ENCODE measurements at regions not wholly inside any gene's neighbourhood (a gene's known extent, or its start where the extent isn't known, plus 50 kb on each side); places are given as distances from the start of the nearest gene placed in this dataset.

DNA sequence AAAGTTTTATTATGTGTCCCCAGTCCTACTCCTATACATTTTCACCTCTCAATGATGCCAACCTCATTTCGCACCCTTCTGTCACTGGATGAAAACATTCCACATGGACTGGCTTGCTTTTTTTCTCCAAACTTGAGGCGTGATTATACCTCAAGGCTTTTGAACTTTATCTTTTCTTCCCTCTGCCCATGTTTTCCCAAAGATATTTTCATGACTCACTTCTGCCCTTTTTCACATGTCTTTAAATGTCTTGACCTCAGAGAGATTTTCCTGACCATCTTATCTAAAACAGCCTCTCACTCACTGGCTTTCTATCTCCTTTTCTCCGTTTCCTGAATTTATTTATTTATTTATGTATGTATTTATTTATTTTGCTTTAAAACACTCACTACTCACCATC lies 659.0 kb downstream of the PTPRC start:
- DNase-seq = peak; percentile 89

DNA sequence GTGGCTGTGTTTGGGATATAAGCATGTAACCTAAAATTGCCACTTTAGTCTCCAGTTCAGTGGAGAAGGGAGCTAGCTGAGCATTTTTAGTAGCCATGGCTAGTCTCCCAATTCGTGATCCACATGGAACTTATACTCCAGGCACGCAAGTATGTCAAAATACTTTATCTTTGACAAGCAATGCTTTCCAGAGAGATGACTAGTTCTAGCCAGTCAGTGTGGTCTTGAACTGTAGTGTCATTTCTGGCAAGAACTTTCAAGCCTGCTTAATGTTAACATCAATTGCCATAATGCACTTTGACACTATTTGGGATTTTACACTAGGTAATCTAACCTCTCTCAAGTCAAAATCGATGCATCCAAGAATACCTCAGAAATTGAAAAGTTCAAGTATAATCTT lies 660.0 kb downstream of the PTPRC start:
- peak; percentile 72 for DNase-seq

DNA sequence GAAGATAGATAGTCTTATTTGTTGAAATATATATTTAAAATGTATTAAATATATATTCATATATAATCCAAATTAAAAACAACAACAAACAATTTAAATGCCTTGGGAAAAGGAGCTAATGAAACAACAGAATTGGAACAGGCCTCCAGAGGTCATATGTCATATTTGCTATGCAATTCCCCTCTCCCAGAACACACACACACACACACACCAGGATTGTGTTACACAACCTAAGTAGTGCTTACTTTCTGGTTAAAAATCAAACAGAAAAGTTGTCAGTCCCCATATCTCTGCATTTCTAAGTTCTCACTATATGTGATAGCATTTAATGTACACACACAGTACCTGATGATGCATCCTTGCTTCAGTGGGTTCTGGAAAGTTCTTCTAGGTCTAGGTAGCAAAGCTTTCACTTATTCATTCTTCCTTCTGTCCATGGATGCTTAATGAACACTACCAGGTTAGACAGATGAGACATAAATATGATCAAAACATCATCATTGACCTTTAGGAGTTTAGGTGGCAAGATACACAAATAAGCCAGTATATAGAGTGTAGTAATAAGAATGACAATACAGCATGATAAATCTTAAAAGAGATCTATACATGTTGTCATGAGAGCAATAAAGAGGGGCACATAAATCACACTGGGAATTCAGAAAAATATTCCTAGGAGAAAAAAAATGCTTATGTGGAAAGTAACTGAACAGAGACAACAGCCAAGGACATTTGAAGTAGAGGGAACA lies 662.8 kb downstream of the PTPRC start:
- no peak for DNase-seq

DNA sequence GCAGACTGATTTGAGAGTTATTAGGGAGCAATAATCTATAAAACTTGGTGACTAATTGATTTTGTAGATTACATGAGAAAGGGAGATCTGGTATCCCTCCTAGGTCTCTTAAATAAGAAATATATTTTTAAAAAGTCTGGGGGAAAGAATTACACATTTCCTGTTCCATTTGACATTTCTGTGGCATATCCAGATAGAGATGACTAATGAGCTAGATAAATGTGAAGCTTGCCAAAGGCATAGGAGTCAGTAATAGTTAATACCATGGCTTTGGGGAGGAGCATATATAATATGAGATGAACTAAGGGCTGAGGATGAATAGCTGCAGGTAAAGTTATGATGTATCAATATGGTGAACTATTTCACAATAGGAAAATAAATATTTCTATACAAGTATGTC lies 663.7 kb downstream of the PTPRC start:
- DNase-seq = peak; percentile 83

DNA sequence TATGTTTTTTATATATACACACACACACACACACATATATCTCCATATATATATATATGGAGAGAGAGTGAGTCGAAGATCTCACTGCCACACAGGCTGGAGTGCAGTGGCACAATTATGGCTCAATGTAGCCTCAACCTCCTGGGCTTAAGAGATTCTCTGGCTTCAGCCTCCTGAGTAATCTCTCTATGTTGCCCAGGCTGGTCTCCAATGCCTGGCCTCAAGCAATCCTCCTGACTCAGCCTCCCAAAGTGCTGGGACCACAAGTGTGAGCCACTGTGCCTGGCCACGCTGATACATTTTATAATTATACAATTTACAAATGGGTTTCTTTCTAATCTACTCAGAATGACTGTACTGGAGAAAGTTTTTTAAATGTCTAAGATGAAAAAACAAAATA lies 664.2 kb downstream of the PTPRC start:
- DNase-seq = no peak

DNA sequence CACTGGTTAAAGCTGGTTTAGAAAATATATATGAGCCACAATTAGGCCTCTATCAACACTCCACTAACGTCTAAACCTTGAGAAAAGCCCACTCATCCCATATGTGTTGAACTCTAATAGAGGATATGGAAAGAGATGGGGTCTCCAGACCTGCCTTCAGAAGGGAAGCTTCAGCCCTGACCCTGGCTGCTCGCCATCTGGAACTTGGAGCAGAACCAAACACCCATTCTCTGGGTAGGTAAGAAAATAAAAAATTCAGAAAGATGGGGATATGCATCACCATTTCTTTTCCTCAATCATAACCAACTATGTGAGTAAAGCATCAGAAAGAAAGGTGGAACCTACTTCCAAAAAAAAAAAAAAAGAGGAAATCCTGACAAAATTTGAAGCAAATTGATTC lies 666.2 kb downstream of the PTPRC start:
- DNase-seq = no peak

DNA sequence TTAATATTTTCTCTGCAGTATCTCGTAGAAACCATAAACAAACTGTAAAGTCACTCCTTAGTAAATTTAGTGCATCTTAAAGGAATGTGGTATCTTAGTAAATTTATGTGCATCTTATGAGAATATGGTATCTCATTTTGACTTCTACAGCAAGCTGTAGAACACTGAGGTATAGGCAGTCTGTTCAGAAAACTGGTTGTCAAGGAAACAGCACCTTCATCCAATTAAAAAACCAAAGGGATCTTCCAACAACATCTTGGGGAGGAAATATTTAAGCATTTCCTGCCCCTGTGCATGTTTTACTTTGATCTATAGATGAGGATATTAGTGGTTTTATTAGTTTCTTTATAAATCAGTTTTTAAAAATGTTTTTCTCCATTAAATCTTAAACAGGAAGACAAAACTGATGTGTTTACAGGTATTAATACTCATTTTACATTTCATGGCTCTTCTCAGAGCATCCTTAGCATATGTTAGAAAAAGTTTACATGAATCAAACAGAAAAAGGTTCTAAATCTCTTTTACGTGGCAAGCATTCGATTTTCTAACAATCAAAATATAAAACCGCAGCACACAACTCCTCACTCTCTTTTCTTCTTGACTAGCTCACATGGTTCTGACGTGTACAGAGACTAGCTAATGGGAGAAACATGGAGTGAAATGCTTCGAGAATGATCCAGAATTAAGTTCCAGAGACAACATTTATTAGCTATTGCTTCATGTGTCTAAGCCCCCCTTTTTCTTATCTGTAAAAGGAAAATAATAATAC lies 668.8 kb downstream of the PTPRC start:
- no peak for DNase-seq

DNA sequence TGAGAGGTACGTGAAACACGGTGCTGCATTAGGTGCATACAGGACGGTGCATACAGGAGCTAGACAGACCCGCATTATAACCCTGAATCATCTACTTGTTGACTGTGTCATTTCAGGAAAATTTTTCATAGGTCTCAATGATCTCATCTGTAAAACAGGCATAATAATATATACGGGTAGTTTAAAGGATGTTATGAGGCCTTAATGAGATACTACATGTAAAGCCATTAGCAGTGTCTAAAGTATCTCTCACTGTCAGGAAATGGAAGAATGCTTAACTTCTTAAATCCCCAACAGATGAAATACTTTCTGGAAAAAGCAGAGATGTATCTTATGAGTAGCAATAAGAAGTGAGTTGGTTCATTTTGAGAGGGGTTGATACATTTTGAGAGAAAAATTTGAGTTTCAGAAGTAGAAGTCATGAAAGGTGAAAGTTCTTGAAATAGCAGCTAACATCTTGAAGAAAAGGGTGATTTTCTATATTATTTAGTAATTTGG lies 669.6 kb downstream of the PTPRC start:
- no peak for DNase-seq

DNA sequence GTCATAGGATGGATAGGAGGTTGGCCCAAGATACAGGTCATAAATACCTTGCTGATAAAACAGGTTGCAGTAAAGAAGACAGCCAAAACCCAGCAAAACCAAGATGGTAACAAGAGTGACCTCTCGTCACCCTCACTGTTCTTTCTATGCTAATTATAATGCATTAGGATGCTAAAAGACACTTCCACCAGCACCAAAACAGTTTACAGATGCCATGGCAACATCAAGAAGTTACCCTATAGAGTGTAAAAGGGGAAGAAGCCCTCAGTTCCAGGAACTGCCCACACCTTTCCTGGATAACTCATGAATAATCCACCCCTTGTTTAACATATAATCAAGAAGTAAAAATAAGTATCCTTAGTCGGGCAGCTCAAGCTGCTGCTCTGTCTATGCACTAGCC lies 671.9 kb downstream of the PTPRC start:
- DNase-seq = no peak

DNA sequence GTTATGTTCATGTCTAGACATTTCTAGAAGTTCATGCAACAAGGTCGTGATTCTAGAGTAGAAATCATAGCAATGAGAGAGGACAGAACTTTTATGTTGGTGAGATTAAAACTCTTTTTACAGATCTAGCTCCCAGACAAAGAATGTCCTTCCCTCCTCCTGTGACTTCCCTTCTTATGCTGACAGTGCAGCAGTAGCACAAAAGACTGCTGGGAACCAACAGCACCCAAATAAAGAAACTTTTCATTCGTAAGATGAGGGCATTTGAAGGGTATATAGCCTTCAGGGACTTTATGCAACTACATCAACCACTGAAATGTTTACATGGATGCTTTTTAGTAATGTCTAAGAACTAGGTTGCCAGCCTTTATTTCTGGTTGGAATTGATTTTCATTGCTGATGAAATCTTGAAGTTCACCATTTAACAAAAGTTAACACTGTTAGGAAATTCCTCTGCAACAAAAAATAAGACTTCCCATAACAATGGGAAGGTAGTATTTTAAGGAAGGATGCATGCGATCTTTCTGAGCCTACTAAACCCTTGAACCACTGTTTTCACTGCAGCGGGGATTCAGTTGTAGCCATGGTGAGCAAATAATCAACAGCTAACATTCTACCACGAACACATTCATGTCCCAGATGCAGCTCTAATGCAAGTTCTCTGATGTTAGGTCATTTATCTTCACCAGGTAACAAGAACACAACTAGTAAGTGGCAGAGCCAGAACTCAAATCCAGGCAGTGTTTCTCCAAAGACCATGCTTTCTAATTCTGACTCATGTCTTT lies 672.8 kb downstream of the PTPRC start:
- DNase-seq = no peak

DNA sequence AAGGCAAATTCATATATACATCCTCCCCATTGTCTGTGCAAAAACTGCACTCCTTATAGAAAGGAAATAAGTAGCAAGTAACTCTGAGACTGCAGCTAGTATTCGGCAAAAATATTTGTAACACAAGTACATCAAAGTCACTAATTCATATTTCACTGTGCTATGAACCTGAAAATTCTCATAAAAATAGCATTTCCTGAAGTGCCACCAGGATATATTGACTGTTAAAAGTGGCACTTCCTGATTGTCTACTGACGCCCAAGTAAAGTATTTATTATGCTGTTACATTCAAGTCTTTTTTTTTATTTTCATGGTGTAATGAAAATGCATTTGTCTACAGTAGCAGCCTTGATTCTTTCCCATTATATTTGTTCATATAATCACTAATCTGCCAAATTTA lies 673.8 kb downstream of the PTPRC start:
- DNase-seq = no peak

DNA sequence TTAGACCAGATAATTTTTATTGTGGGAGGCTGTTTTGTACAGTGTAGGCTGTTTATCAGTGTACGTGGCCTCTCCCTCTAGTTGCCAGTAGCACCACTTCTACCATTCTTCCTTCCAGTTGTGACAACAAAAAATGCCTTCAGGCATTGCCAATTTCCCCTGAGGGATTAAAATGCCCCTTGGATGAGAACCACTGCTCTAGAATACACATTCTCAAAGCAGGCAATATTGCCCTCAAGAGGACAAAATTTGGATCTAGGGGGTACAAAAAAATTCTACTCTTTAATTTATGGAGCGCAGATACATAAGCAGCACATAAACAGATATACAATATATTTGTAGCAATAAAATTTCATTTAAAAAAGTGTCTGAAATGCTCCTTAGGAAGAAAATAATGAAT lies 674.6 kb downstream of the PTPRC start:
- no peak for DNase-seq

DNA sequence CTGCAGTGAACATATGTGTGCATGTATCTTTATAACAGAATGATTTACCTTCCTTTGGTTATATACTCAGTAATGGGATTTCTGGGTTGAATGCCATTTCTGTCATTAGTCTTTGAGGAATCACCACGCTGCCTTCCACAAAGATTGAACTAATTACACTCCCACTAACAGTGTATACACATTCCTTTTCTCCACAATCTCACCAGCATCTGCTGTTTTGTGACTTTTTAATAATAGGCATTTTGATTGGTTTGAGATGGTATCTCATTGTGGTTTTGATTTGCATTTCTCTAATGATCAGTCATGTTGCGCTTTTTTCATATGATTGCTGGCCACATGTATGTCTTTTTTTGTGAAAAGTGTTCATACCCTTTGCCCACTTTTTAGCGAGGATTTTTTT lies 680.5 kb downstream of the PTPRC start:
- DNase-seq = no peak

DNA sequence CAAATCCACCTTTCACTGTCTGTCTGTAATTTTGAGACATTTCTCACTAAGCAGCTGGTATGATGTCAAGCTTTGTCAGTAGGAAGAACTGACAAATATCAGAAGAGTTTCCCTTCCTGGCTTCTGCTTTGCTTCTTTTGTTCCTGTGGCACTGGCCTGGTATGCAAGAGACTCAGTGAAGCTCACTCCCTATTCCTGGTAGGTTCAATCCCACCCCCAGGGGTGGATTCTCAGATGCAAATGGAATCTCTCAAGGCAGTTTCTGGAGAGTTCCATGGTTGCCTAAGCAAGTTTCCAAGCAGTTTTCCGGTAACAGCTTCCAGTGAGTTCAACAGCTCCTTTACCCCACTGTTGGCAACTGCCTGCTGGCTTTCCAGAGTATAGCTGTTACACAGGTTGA lies 683.4 kb downstream of the PTPRC start:
- DNase-seq = no peak

DNA sequence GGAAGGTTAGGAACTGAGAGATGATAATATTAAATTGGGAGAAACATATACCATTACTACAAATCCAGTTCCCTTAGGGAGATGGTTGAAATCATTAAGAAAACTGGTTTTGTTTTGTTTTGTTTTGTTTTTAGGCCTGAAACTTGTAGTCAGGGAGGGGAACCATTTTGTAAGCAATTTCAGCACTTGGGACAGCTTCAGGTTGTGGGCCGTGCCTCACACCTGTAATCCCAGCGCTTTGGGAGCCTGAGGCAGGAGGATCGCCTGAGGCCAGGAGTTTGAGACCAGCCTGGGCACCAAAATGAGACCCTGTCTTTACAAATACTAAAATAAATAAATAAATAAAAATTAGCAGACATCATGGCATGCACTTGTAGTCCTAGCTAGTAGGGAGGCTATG lies 694.3 kb upstream of the NR5A2 start:
- DNase-seq = no peak

DNA sequence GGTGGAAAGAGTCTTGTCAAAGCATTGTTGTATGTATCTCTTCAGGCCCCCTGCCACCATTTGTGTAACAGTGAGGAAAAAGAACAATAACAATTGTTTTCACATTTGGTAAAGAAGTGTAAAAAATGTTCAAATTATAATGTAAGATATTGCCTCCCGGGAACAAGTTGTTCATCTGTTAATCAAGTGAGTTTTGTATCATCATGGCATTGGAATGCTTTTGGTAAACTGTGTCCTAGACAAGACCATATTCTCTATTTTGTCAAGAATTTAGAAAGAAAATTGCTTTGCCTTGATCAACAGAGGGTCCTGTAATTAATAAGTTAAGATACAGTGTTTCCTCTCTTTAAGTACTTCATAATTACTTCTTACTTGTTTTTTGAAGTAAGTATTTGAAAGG lies 692.0 kb upstream of the NR5A2 start:
- DNase-seq = no peak

DNA sequence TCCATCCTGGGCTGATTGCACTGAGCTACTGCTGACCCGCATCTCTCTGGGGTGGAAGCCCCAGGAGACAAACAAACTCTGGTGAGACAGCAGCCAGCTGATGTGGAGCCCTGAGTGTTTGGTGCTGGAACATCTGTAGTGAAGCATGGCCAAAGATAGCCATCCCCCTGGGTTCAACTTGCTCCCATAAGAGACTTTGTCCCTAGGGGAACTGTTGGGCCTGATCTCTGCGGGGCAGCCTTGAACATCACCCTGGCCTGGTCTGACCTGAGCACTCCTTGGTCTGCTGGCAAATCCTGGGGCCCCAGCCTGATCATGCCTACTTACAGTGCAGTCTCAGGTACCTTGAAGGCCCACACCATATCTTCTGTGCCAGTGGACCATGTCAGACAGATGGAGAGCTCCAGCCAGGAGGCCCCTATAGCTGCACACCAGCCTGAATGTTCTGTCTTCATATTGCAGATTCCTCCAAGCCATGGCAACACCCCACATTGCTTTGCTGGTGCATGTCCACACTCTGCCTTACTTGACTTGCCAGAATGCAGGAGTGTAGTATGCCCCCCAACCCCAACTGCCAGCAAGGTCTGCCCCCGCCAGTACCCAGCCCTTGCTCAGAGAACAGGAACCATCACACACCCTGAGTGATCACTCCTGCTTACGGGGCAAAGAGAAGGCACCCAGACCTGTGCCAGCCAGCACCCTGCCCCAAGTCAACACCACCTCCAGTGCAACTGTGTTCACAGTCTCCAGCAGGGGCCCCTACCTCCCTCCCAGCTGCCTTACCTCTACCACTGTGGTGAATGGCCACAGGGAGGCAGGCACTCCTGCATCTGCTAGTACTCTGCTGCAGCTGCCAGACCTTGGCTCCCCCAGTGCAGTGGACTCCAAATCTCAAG lies 690.5 kb upstream of the NR5A2 start:
- DNase-seq = no peak

DNA sequence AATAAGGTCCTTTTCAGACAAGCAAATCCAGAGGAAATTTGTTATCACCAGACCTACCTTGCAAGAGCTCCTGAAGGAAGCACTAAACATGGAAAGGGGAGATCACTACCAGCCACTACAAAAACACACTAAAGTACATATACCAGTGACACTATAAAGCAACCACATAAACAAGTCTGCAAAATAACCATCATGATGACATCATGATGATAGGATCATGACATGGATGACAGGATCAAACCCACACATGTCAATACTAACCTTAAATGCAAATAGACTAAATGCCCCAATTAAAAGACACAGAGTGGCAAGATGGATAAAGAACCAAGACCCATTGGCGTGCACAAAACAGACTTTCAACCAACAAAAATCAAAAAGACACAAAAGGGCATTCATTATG lies 688.8 kb upstream of the NR5A2 start:
- DNase-seq = no peak

DNA sequence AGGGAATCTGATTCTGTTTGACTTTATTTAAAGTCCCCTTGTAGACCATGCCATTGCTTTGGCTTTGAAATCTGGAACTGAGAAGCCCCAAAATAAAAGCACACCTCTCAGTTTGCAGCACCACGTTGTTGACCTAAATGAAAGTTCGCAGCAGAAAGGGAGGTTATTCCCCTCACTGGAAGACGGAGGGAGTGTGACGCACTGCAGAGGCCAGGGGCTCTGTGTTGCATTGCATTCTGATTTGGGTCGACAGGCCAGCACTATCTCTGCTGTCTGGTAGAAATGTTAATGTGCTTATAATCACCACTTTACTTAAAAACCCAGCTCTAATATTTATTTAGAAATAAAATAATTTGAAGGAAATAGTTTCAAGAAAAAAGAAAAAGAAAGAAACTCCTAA lies 675.2 kb upstream of the NR5A2 start:
- no peak for DNase-seq

DNA sequence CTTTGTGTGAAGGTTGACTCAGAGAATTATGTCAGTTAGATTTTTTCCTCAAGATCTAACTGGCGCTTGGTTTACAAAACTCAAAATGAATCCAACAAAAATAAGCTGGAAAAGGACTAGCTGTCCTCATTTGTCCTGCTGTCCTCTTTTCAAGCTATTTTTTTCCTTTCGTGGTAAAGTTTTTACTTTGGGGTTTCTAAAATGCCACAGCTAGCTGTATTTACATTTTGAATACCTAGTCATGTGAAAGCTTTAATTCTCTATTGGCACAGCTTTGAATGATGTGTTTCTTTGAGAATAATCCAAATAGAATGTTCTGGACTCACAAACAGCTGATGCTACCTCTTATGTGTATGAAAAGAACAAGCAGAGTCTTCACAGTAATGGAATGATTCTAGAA lies 673.6 kb upstream of the NR5A2 start:
- no peak for DNase-seq

DNA sequence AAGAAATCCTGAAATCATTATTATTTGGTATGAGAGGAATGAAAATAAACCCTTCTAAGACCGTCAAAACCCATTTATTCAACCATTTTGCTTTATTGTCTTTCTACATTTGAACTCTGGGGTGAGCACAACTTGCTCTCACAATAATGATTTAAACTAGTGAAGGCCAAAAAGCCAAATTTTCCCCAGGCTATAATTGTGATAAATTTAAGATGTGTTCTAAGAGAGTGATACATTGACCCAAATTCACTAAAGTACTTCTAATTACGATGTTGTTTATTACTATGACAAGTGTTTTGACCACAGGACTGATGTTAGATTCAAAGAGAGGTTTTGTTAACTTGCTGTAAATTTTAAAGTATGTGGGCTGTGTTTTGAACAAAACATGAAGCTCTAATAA lies 670.9 kb upstream of the NR5A2 start:
- DNase-seq = no peak

DNA sequence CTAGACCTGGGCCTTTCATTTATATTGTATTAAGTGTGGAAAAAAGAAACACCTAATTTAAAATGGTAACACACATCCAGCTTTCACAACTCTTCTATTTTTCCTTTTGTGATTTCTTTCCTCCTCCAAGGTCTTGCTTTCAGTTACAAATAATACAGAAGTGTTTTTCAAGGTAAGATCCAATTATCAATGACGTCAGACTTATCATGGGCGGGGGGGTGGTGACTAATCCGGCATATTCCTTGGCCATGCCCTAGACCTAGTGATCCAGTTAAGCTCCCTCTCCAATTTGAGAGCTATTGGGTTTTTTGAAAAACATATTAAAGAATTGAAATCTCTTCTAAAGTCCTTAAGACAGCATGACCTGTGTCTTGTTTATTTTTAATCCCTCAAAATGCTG lies 669.9 kb upstream of the NR5A2 start:
- no peak for DNase-seq

DNA sequence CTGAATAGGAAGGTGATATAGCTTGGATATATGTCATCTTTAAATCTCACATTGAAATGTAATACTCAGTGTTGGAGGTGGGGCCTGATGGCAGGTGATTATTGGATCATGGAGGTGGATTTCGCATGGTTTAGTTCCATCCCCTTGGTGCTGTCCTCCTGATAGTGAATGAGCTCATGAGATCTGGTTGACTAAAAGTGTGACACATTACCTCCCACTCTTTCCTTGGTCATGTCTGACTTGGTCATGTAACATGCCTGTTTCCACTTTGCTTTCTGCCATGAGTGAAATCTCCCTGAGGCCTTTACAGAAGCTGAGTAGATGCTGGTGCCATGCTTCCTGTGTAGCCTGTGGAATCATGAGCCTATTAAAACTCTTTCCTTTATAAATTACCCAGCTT lies 664.5 kb upstream of the NR5A2 start:
- DNase-seq = no peak

Measured in NCI-H226 (cell line).